H1 (cell line): ENCODE measurements at regions not wholly inside any gene's neighbourhood (a gene's known extent, or its start where the extent isn't known, plus 50 kb on each side); places are given as distances from the start of the nearest gene placed in this dataset.

Experiments
- CTCF ChIA-PET: fragments of 300-600 bp; sonication (Branson Sonifier 250); formaldehyde crosslinking; loops from one replicate; lab custom pipeline; 2021; ENCODE audit not compliant: partially characterized antibody; lab: Charles Lee
- POLR2A ChIA-PET: fragments of 300-600 bp; sonication (Branson Sonifier 250); formaldehyde crosslinking; loops from one replicate; lab custom pipeline; 2021; ENCODE audit warnings: inconsistent platforms; ENCODE audit not compliant: partially characterized antibody; lab: Charles Lee
- DNase-seq, 2 experiments: peaks; one replicate each; pipeline versions ENCODE4 v3.0.0 to v3.0.0-alpha.2; 2010 to 2022; ENCODE audit warnings: low spot score in 2 of 2, low read depth in 1 of 2, mixed read lengths in 1 of 2
- FAIRE-seq: peaks from 2 replicates; lab custom pipeline; 2011; peaks lifted over from hg19 to GRCh38; lab: Jason Lieb, UNC
- H2AFZ ChIP-seq: 2 replicates; pipeline ENCODE4 v1.8.1; 2012; ENCODE audit warnings: low read length, inconsistent platforms
- H2AK5ac ChIP-seq: 2 replicates; pipeline ENCODE4 v1.6.1; 2013; ENCODE audit warnings: low read depth, low read length
- H2BK120ac ChIP-seq: replicated peaks from 2 replicates; pipeline ENCODE3; 2013; ENCODE audit warnings: low read depth, low read length, inconsistent platforms
- H2BK12ac ChIP-seq: 2 replicates; pipeline ENCODE4 v1.6.1; 2013; ENCODE audit warnings: low read depth, low read length
- H2BK15ac ChIP-seq: 2 replicates; pipeline ENCODE4 v1.6.1; 2013; ENCODE audit warnings: low read length
- H2BK20ac ChIP-seq: 2 replicates; pipeline ENCODE4 v1.6.1; 2013; ENCODE audit warnings: low read length
- H2BK5ac ChIP-seq: 2 replicates; pipeline ENCODE4 v1.6.1; 2013; ENCODE audit warnings: low read depth, low read length
- H3K14ac ChIP-seq: 2 replicates; pipeline ENCODE4 v1.6.1; 2013; ENCODE audit warnings: inconsistent platforms; ENCODE audit not compliant: insufficient read length
- H3K18ac ChIP-seq: 2 replicates; pipeline ENCODE4 v1.6.1; 2013; ENCODE audit warnings: low read length; ENCODE audit errors: extremely low read depth
- H3K23ac ChIP-seq: 2 replicates; pipeline ENCODE4 v1.6.1; 2013; ENCODE audit warnings: inconsistent platforms; ENCODE audit not compliant: insufficient read length
- H3K23me2 ChIP-seq: 2 replicates; pipeline ENCODE4 v1.6.1; 2013; ENCODE audit warnings: low read depth, low read length
- H3K27ac ChIP-seq: 2 replicates; pipeline ENCODE4 v1.6.1; 2011; ENCODE audit warnings: low read depth, low read length, inconsistent platforms
- H3K27me3 ChIP-seq, 4 experiments: replicated peaks in 1 of 4; 1 replicate in 1 of 4; 2 replicates in 3 of 4; pipeline versions ENCODE4 v1.6.1 to v1.8.1; 2011 to 2013; ENCODE audit warnings: low read length in 3 of 4, mild to moderate bottlenecking in 3 of 4, inconsistent platforms in 2 of 4, mixed read lengths in 2 of 4, moderate library complexity in 1 of 4; ENCODE audit not compliant: control insufficient read depth in 3 of 4, insufficient read depth in 3 of 4; ENCODE audit errors: extremely low read depth in 1 of 4
- H3K36me3 ChIP-seq, 4 experiments: 2 replicates each; pipeline versions ENCODE4 v1.6.1 to v1.8.1; 2011 to 2013; ENCODE audit warnings: mild to moderate bottlenecking in 4 of 4, low read length in 3 of 4, moderate library complexity in 2 of 4, control low read depth in 1 of 4, inconsistent platforms in 1 of 4; ENCODE audit not compliant: insufficient read depth in 4 of 4, control insufficient read depth in 2 of 4
- H3K4ac ChIP-seq: replicated peaks from 2 replicates; pipeline ENCODE3; 2013; ENCODE audit warnings: low read length, low read depth, mixed read lengths, inconsistent platforms; ENCODE audit not compliant: insufficient read length
- H3K4me1 ChIP-seq, 4 experiments: replicated peaks in 1 of 4; 1 replicate in 1 of 4; 2 replicates in 3 of 4; pipeline versions ENCODE4 v1.6.1 to v1.8.1; 2011 to 2013; ENCODE audit warnings: low read length in 3 of 4, inconsistent platforms in 2 of 4, mixed read lengths in 1 of 4; ENCODE audit not compliant: insufficient read depth in 4 of 4, control insufficient read depth in 3 of 4
- H3K4me2 ChIP-seq, 2 experiments: 2 replicates each; pipeline versions ENCODE4 v1.6.1 to v1.8.1; 2011 to 2013; ENCODE audit warnings: low read depth in 2 of 2, low read length in 2 of 2, control low read depth in 1 of 2, inconsistent platforms in 1 of 2, mild to moderate bottlenecking in 1 of 2; ENCODE audit not compliant: insufficient read depth in 1 of 2
- H3K4me3 ChIP-seq, 4 experiments: fragments of 200-600, 300-600 bp in 1 of 4; sonication (generic), shearing (Covaris generic), sonication (Bioruptor Twin) in 1 of 4; 2 replicates each; pipeline versions ENCODE4 v1.5.1 to v1.8.1; 2011 to 2016; ENCODE audit warnings: low read length in 4 of 4, low read depth in 3 of 4, control low read depth in 2 of 4, inconsistent platforms in 2 of 4, mild to moderate bottlenecking in 2 of 4, mixed read lengths in 1 of 4, moderate library complexity in 1 of 4; ENCODE audit not compliant: insufficient read depth in 2 of 4; ENCODE audit errors: extremely low read depth in 1 of 4
- H3K56ac ChIP-seq: replicated peaks from 2 replicates; pipeline ENCODE3; 2013; ENCODE audit warnings: low read depth, mild to moderate bottlenecking, mixed read lengths, low read length, inconsistent platforms; ENCODE audit not compliant: insufficient read length
- H3K79me1 ChIP-seq: 2 replicates; pipeline ENCODE4 v1.6.1; 2013; ENCODE audit warnings: low read depth, low read length, control low read depth
- H3K79me2 ChIP-seq, 2 experiments: 2 replicates each; pipeline versions ENCODE4 v1.6.1 to v1.8.1; 2012 to 2013; ENCODE audit warnings: low read length in 2 of 2, mild to moderate bottlenecking in 2 of 2, inconsistent platforms in 1 of 2; ENCODE audit not compliant: insufficient read depth in 2 of 2, control insufficient read depth in 1 of 2
- H3K9ac ChIP-seq, 4 experiments: replicated peaks in 1 of 4; 1 replicate in 1 of 4; 2 replicates in 3 of 4; pipeline versions ENCODE4 v1.6.1 to v1.8.1; 2011 to 2013; ENCODE audit warnings: low read depth in 3 of 4, low read length in 3 of 4, control low read depth in 2 of 4, mild to moderate bottlenecking in 2 of 4, moderate library complexity in 2 of 4, inconsistent platforms in 1 of 4; ENCODE audit errors: extremely low read depth in 1 of 4
- H3K9me3 ChIP-seq, 2 experiments: 2 replicates each; pipeline versions ENCODE4 v1.6.1 to v1.8.1; 2012 to 2013; ENCODE audit warnings: mild to moderate bottlenecking in 2 of 2, moderate library complexity in 2 of 2, control low read depth in 1 of 2, inconsistent platforms in 1 of 2, low read depth in 1 of 2, low read length in 1 of 2, mixed read lengths in 1 of 2; ENCODE audit not compliant: insufficient read depth in 2 of 2
- H4K20me1 ChIP-seq, 2 experiments: replicated peaks in 1 of 2; 2 replicates each; pipeline versions ENCODE3 to v1.8.1; 2011 to 2013; ENCODE audit warnings: inconsistent platforms in 2 of 2, low read length in 2 of 2, mild to moderate bottlenecking in 1 of 2; ENCODE audit not compliant: insufficient read depth in 2 of 2, control insufficient read depth in 1 of 2
- H4K5ac ChIP-seq: 2 replicates; pipeline ENCODE4 v1.6.1; 2013; ENCODE audit warnings: low read length, low read depth, mixed read lengths, inconsistent platforms; ENCODE audit not compliant: insufficient read length
- H4K8ac ChIP-seq: 2 replicates; pipeline ENCODE4 v1.8.0; 2013; ENCODE audit warnings: mild to moderate bottlenecking, moderate library complexity, low read length, inconsistent platforms; ENCODE audit not compliant: insufficient read depth; ENCODE audit errors: extremely low read depth
- H4K91ac ChIP-seq: replicated peaks from 2 replicates; pipeline ENCODE3; 2013; ENCODE audit warnings: low read length, mixed read lengths, inconsistent platforms; ENCODE audit not compliant: insufficient read length
- CEBPB ChIP-seq: IDR thresholded peaks from 2 replicates; pipeline ENCODE4 v1.6.1; 2012; ENCODE audit warnings: low read depth, low read length
- RBBP5 ChIP-seq: IDR thresholded peaks from 2 replicates; pipeline ENCODE4 v1.7.1; 2012; ENCODE audit warnings: low read depth, mild to moderate bottlenecking, inconsistent platforms, low read length, moderate library complexity, borderline replicate concordance
- SAP30 ChIP-seq: fragments of 300-600 bp; sonication (generic); IDR thresholded peaks from 2 replicates; pipeline ENCODE4 v1.7.1; 2012; ENCODE audit warnings: low read length, moderate library complexity, mild to moderate bottlenecking, inconsistent platforms; ENCODE audit not compliant: insufficient read depth, insufficient replicate concordance
- SUZ12 ChIP-seq: fragments of 200-600 bp; sonication (generic); IDR thresholded peaks from 2 replicates; pipeline ENCODE4 v1.6.1; 2012; ENCODE audit warnings: mild to moderate bottlenecking, inconsistent platforms, low read length, moderate library complexity, mixed read lengths
- WGBS, 2 experiments: shearing (Covaris generic) in 1 of 2; methylation state at CpG; one replicate each; pipeline versions ENCODE4 v1.1.6 to v1.1.7; 2013 to 2015; ENCODE audit warnings: low lambda C conversion rate in 2 of 2, mixed read lengths in 2 of 2, inconsistent platforms in 1 of 2, low coverage in 1 of 2, missing lambda C conversion rate in 1 of 2; ENCODE audit not compliant: insufficient replicate concordance in 2 of 2, insufficient coverage in 1 of 2, insufficient read length in 1 of 2; ENCODE audit errors: extremely low coverage in 1 of 2, missing lambda C conversion rate in 1 of 2; 5-methylcytosine and 5-hydroxymethylcytosine counted together

GRCh38 chr14:99047441-99048031 lies 224.5 kb downstream of the BCL11B start:
- no peak overlapping the region for H3K56ac ChIP-seq
- no peak overlapping the region for H3K23ac ChIP-seq
- POLR2A ChIA-PET: no interaction called here
- no peak overlapping the region for H2BK5ac ChIP-seq
- H3K79me2 ChIP-seq: no peaks in the 10 kb centered on the region
- H2BK120ac ChIP-seq: no peak overlapping the region
- no peak overlapping the region for H3K9ac ChIP-seq
- H4K91ac ChIP-seq: no peak overlapping the region
- FAIRE-seq: no peak
- no peak overlapping the region for H2AK5ac ChIP-seq
- no peak for TF ChIP-seq SAP30
- no peak for TF ChIP-seq SUZ12
- TF ChIP-seq CEBPB: no peak
- TF ChIP-seq RBBP5: no peak
- TF ChIP-seq, all 59 proteins: peak for 0
- 89% methylated on average over 14 of the region's 14 CpGs; no CpG with 5 or more reads in 1 of the 2 experiments for WGBS, 2 experiments
- Histone ChIP-seq H2BK15ac (no peak overlapping the region), H3K27ac (no peak overlapping the region), H3K36me3 (no peaks in the 10 kb centered on the region), H2BK20ac (no peak overlapping the region), H3K9me3 (peaks cover 0 to 2% of the 10 kb centered on the region in 2 experiments; a peak in 1 of 4 replicates), H2BK12ac (no peak overlapping the region), H3K4me1 (no peaks in the 10 kb centered on the region), H3K23me2 (no peaks in the 10 kb centered on the region; the same call in 1 of the 2 replicates), H3K4ac (no peak overlapping the region), H3K14ac (no peak overlapping the region), H3K4me3 (no peak overlapping the region), H3K27me3 (no peaks in the 10 kb centered on the region), H3K79me1 (no peaks in the 10 kb centered on the region), H3K4me2 (no peak overlapping the region), H3K18ac (no peak overlapping the region), H4K8ac (no peak overlapping the region), H4K20me1 (no peaks in the 10 kb centered on the region), H4K5ac (no peak overlapping the region), H2AFZ (no peak overlapping the region)
- CTCF ChIA-PET: interaction anchor here (0.9 to 1.5 kb wide), 2 partner anchors 19 to 218 kb away, joined by 3 read pairs; no protein-coding TSS in a partner anchor
- DNase-seq: no peak
